SK-N-MC (cell line): ENCODE measurements at regions not wholly inside any gene's neighbourhood (a gene's known extent, or its start where the extent isn't known, plus 50 kb on each side); places are given as distances from the start of the nearest gene placed in this dataset.

ENCODE experiments used
- EZH2 ChIP-seq: fragments of 200-600 bp; sonication (generic); IDR thresholded peaks from one replicate; pipeline ENCODE4 v1.6.1; 2017; ENCODE audit warnings: antibody characterized with exemption
- POLR2AphosphoS5 ChIP-seq: IDR thresholded peaks from 2 replicates; pipeline ENCODE4 v1.6.1; 2012; ENCODE audit warnings: mild to moderate bottlenecking, low read depth, low read length, borderline replicate concordance

DNA sequence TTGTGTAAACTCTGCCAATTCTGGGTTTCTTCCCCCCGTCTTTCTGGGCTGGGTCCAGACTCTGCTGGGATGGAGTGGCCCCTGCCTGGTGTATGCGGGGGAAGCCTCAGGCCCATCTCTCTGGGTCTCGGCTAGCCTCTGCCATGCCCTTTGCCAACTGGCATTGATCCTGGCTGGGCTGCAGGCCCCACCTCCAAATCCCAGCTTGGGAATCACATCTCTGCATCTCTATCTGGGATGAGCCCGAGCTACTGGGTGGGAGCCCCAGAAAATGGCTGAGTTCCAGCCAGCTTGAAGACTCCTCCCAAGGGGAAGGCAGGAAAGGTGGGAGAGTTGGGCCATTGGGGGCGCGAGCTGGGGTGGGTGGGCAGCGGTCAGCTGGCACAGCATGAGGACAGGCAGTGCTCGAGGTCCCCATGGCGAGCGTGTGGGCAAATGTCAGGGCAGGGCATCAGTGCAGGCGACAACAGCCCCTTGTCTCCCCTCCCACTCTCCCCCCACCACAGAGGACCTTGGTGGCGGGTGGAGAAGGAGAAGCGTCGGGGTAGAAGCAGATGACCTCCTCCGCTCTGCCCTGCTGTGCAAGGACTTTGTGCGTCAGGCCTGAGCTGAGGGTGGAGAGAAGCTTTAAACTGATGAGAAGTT, 139.4 kb downstream of the ASB1 start:
- TF ChIP-seq POLR2AphosphoS5: no peak
- TF ChIP-seq EZH2: no peak
